ENCODE measurements at regions not wholly inside any gene's neighbourhood (a gene's known extent, or its start where the extent isn't known, plus 50 kb on each side); places are given as distances from the start of the nearest gene placed in this dataset.

DNA sequence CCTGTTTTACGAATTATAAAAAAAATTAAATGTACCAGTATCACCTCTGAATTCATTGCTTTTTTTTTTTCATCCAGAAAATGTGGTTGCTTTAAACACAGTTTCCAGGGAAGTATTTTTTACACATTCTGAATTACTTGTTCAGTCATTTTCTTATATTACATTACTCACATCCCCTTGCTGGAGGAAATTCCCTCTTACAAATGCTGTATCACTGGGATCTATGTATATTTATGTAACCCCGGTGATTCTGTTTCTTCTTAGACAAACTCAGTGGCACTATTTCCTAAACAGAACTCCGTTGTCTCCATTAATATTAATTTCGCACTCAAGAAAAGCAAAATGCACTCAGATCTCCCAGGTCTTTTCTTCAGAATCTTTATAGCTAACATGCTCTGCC, 1078.5 kb upstream of the ZEB2 start:
- Mint-ChIP-seq H3K9me3 (no peaks in the 10 kb centered on the region), H3K4me1 (no peaks in the 10 kb centered on the region), H3K36me3 (no peaks in the 10 kb centered on the region), H3K27me3 (no peaks in the 10 kb centered on the region), H3K4me3 (no peak overlapping the region), H3K27ac (no peak overlapping the region)

- H3K27ac Mint-ChIP-seq, result no peak overlapping the region
- H3K4me1 Mint-ChIP-seq, result no peaks in the 10 kb centered on the region
- no peak overlapping the region for H3K4me3 Mint-ChIP-seq
- H3K9me3 Mint-ChIP-seq, result no peaks in the 10 kb centered on the region
- no peaks in the 10 kb centered on the region for H3K27me3 Mint-ChIP-seq
- H3K36me3 Mint-ChIP-seq, result no peaks in the 10 kb centered on the region
Observed at GRCh38 chr2:145597809-145598208, 1077.9 kb upstream of the ZEB2 start.

DNA sequence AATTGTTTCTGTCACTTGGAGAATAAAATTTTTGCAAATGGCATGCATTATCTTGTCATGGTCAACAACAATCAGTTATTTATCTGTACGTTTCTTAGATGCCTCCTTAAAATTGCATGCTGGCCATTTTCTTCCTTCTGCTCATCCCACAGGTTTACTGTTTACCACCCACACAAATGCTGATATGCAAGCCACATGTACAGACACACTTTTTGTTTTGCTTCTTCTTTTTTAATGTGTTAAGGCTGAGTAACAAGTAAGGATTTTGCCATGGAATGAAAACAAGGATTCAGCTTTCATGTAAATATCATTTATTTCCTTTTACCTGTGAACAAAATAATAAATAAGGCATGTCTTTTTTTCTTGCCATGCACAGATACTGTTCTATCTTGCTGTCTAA, 1077.1 kb upstream of the ZEB2 start:
- no peaks in the 10 kb centered on the region for H3K27me3 Mint-ChIP-seq
- no peak overlapping the region for H3K4me3 Mint-ChIP-seq
- H3K4me1 Mint-ChIP-seq, result no peaks in the 10 kb centered on the region
- no peak overlapping the region for H3K27ac Mint-ChIP-seq
- H3K36me3 Mint-ChIP-seq, result no peaks in the 10 kb centered on the region
- H3K9me3 Mint-ChIP-seq, result no peaks in the 10 kb centered on the region

- H3K4me3 Mint-ChIP-seq, result no peak overlapping the region
- no peaks in the 10 kb centered on the region for H3K36me3 Mint-ChIP-seq
- no peaks in the 10 kb centered on the region for H3K9me3 Mint-ChIP-seq
- no peaks in the 10 kb centered on the region for H3K27me3 Mint-ChIP-seq
- no peaks in the 10 kb centered on the region for H3K4me1 Mint-ChIP-seq
- no peak overlapping the region for H3K27ac Mint-ChIP-seq
Observed at GRCh38 chr2:145596416-145596815, 1076.5 kb upstream of the ZEB2 start.

- Mint-ChIP-seq H3K27ac (no peak overlapping the region), H3K27me3 (no peaks in the 10 kb centered on the region), H3K4me1 (no peaks in the 10 kb centered on the region), H3K9me3 (no peaks in the 10 kb centered on the region), H3K36me3 (no peaks in the 10 kb centered on the region), H3K4me3 (no peak overlapping the region)
Observed at GRCh38 chr2:145595296-145595695, 1075.4 kb upstream of the ZEB2 start.

- Mint-ChIP-seq H3K36me3 (no peaks in the 10 kb centered on the region), H3K27me3 (no peaks in the 10 kb centered on the region), H3K9me3 (no peaks in the 10 kb centered on the region), H3K4me3 (no peak overlapping the region), H3K4me1 (no peaks in the 10 kb centered on the region), H3K27ac (no peak overlapping the region)
Observed at GRCh38 chr2:145593991-145594614, 1074.2 kb upstream of the ZEB2 start.

DNA sequence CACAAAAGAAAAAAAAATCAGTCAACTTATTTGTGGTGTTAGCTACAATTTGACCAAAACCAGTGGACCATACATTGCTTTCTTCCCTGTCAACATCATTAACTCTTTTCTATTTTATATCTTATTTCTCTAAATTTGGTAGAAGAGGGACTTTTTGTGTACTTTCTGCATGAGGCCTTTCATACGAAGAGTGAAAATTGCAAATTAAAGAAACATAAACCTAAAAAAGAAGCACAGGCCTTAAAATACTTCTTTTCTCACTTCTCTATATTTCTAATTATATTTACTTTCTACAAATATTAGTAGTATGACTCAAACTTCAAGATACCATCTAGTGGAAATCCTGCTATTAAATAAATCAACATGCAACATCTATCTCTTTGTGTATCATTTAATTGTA, 1073.4 kb upstream of the ZEB2 start:
- H3K27ac Mint-ChIP-seq, result no peak overlapping the region
- no peaks in the 10 kb centered on the region for H3K9me3 Mint-ChIP-seq
- H3K27me3 Mint-ChIP-seq, result no peaks in the 10 kb centered on the region
- H3K4me3 Mint-ChIP-seq, result no peak overlapping the region
- H3K36me3 Mint-ChIP-seq, result no peaks in the 10 kb centered on the region
- H3K4me1 Mint-ChIP-seq, result no peaks in the 10 kb centered on the region

DNA sequence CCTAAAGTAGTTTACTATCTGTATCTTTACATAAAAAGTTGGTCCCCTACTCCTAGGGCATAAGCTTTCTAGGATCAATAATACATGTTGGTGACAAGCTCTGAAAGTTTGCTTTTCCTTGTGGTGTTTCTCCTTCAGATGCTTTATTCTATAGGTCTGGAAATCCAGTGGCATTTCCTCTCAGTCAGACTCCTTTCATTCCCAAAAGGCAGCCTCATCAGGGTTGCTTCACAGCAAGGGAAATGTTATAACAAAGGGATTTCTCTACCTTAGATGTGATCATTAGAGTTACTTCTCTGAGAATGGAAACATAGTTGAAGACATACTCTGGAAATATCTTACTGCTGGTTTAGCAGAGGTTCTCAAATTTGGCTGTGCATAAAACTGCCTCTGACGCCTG, 1072.4 kb upstream of the ZEB2 start:
- Mint-ChIP-seq H3K36me3 (no peaks in the 10 kb centered on the region), H3K4me3 (no peak overlapping the region), H3K27me3 (no peaks in the 10 kb centered on the region)

GRCh38 chr2:145591109-145591809, 1071.3 kb upstream of the ZEB2 start:
- no peaks in the 10 kb centered on the region for H3K27me3 Mint-ChIP-seq
- H3K36me3 Mint-ChIP-seq, result no peaks in the 10 kb centered on the region
- H3K9me3 Mint-ChIP-seq, result no peaks in the 10 kb centered on the region
- no peak overlapping the region for H3K27ac Mint-ChIP-seq
- no peaks in the 10 kb centered on the region for H3K4me1 Mint-ChIP-seq
- no peak overlapping the region for H3K4me3 Mint-ChIP-seq

More for the DNA sequence above, 1072.4 kb upstream of the ZEB2 start:
- no peak overlapping the region for H3K27ac Mint-ChIP-seq
- no peaks in the 10 kb centered on the region for H3K4me1 Mint-ChIP-seq
- H3K9me3 Mint-ChIP-seq, result no peaks in the 10 kb centered on the region

DNA sequence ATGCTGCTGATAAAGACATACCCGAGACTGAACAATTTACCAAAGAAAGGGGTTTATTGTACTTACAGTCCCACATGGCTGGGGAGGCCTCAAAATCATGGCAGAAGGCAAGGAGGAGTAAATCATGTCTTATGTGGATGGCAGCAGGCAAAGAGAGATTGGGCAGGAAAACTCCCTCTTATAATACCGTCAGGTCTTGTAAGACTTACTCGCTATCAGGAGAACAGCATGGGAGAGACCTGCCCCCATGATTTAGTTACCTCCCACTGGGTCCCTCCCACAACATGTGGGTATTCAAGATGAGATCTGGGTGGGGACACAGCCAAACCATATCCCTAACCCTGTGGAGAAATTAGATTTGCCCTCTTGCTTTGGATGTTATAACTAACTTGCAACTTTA, 1068.0 kb upstream of the ZEB2 start:
- Mint-ChIP-seq H3K9me3 (no peaks in the 10 kb centered on the region), H3K4me1 (no peaks in the 10 kb centered on the region), H3K27ac (no peak overlapping the region), H3K27me3 (no peaks in the 10 kb centered on the region), H3K36me3 (no peaks in the 10 kb centered on the region), H3K4me3 (no peak overlapping the region)

DNA sequence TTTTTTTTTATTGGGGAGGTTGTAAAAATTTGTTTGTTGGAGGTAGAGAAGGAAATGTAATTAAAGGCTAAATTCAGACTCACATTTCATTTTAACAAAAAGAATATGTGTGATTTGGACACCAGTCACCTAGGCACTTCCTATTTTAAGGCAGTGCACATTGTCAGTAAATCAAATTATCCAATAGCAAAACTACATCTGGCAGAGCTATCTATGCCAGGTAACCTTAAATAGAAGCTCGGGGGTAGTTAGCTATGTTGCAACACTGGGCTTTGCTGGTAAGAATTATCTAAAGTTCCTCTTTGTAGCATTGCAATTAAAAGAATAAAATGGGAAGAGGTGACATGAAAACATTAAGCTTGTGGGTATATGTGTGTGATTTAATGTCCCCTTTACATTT, 1064.4 kb upstream of the ZEB2 start:
- no peaks in the 10 kb centered on the region for H3K9me3 Mint-ChIP-seq
- no peaks in the 10 kb centered on the region for H3K27me3 Mint-ChIP-seq
- no peak overlapping the region for H3K27ac Mint-ChIP-seq
- no peak overlapping the region for H3K4me3 Mint-ChIP-seq
- no peaks in the 10 kb centered on the region for H3K36me3 Mint-ChIP-seq
- H3K4me1 Mint-ChIP-seq, result no peaks in the 10 kb centered on the region

DNA sequence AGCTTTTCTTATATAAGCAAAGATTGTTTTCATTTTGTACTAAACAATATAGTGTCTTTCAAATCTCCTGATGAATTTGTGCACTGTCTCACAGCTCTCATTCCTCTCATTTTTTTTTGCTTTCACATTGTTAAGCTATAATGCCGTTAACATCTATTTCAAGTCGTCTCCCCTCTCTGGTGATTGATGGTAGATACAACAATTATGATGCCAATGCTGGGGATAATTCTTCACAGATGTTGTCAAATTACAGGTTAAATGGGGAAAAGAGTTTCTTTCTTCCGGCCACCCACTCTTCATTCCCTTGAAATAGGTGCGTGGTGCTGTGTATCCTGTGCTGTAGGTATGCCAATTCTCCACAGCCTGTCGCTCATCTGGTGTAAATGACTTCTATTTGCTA, 1053.7 kb upstream of the ZEB2 start:
- Mint-ChIP-seq H3K4me1 (no peaks in the 10 kb centered on the region), H3K9me3 (peaks cover 5% of the 10 kb centered on the region), H3K36me3 (no peaks in the 10 kb centered on the region), H3K27ac (no peak overlapping the region), H3K4me3 (no peak overlapping the region), H3K27me3 (no peaks in the 10 kb centered on the region)

GRCh38 chr2:145572238-145572637, 1052.3 kb upstream of the ZEB2 start:
- no peak overlapping the region for H3K4me3 Mint-ChIP-seq
- no peaks in the 10 kb centered on the region for H3K9me3 Mint-ChIP-seq
- no peaks in the 10 kb centered on the region for H3K36me3 Mint-ChIP-seq
- H3K27me3 Mint-ChIP-seq, result no peaks in the 10 kb centered on the region
- no peak overlapping the region for H3K27ac Mint-ChIP-seq
- no peaks in the 10 kb centered on the region for H3K4me1 Mint-ChIP-seq

DNA sequence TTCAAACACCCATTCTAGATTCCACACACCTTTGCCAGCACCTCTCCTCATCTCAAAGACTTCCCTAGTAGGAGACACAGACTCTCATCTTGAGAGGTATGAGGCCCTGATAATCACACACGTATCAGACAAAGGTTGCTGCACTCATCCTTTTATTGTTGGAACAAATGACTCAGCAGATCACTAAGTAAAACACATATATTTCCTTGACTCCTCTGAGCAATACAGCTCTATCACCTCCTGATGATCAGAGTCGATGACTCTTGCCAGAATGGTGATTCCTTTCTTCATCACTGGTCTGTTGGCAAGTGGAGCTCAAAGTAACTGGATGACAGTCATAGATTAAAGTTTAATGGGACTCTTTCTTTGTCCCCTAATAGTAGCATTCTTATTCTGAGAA, 1049.2 kb upstream of the ZEB2 start:
- Mint-ChIP-seq H3K27ac (no peak overlapping the region), H3K27me3 (no peaks in the 10 kb centered on the region), H3K36me3 (no peaks in the 10 kb centered on the region), H3K4me3 (no peak overlapping the region), H3K9me3 (no peaks in the 10 kb centered on the region), H3K4me1 (no peaks in the 10 kb centered on the region)

- Mint-ChIP-seq H3K36me3 (no peaks in the 10 kb centered on the region), H3K27me3 (no peaks in the 10 kb centered on the region), H3K4me3 (no peak overlapping the region), H3K27ac (no peak overlapping the region), H3K9me3 (no peaks in the 10 kb centered on the region), H3K4me1 (no peaks in the 10 kb centered on the region)
Observed at GRCh38 chr2:145563741-145564615, 1044.1 kb upstream of the ZEB2 start.

GRCh38 chr2:145561152-145561551, 1041.2 kb upstream of the ZEB2 start:
- no peaks in the 10 kb centered on the region for H3K4me1 Mint-ChIP-seq
- no peaks in the 10 kb centered on the region for H3K36me3 Mint-ChIP-seq
- no peaks in the 10 kb centered on the region for H3K27me3 Mint-ChIP-seq
- H3K9me3 Mint-ChIP-seq, result no peaks in the 10 kb centered on the region
- H3K27ac Mint-ChIP-seq, result no peak overlapping the region
- no peak overlapping the region for H3K4me3 Mint-ChIP-seq

All from activated naive CD4-positive, alpha-beta T cell treated with anti-CD3 and anti-CD28 coated beads, Interleukin-2, amount 50 U/mL, for 24 hours (primary cell).